Sigmoid colon (tissue), 6 donors: ENCODE measurements at regions not wholly inside any gene's neighbourhood (a gene's known extent, or its start where the extent isn't known, plus 50 kb on each side); places are given as distances from the start of the nearest gene placed in this dataset.

ENCODE experiments used
- DNase-seq: peaks from one replicate; pipeline ENCODE4 v3.0.0-alpha.2; 2019
- H3K27ac ChIP-seq, 4 donors: fragments of 200-600 bp; sonication (generic); one replicate each; pipeline ENCODE4 v1.5.1; 2016 to 2019; ENCODE audit warnings: mild to moderate bottlenecking in 1 of 4
- H3K27me3 ChIP-seq, 3 donors: fragments of 200-600 bp; sonication (generic); one replicate each; pipeline ENCODE4 v1.5.1; 2019; ENCODE audit warnings: mild to moderate bottlenecking in 1 of 3
- H3K36me3 ChIP-seq, 4 donors: fragments of 200-600 bp; sonication (generic); one replicate each; pipeline ENCODE4 v1.5.1; 2016 to 2019
- H3K4me1 ChIP-seq, 4 donors: fragments of 200-600 bp; sonication (generic); one replicate each; pipeline ENCODE4 v1.5.1; 2017 to 2019
- H3K4me3 ChIP-seq, 4 donors: fragments of 200-600 bp; sonication (generic); one replicate each; pipeline ENCODE4 v1.5.1; 2017 to 2019; ENCODE audit warnings: mild to moderate bottlenecking in 2 of 4, moderate library complexity in 1 of 4
- H3K9me3 ChIP-seq, 4 donors: fragments of 200-600 bp in 3 of 4; sonication (generic) in 3 of 4; one replicate each; pipeline versions ENCODE4 v1.5.1 to v1.6.1; 2013 to 2019
- EP300 ChIP-seq, 4 donors: sonication (generic); formaldehyde crosslinking; IDR thresholded peaks; one replicate each; pipeline ENCODE4 v1.6.1; 2017; ENCODE audit warnings: antibody characterized with exemption in 4 of 4
- POLR2A ChIP-seq, 2 donors: fragments of 450-650 bp; IDR thresholded peaks; one replicate each; pipeline ENCODE4 v1.6.1; 2016; ENCODE audit warnings: antibody characterized with exemption in 2 of 2, mild to moderate bottlenecking in 2 of 2, moderate library complexity in 2 of 2
- POLR2AphosphoS5 ChIP-seq, 4 donors: sonication (generic); formaldehyde crosslinking; IDR thresholded peaks; one replicate each; pipeline ENCODE4 v1.6.1; 2017; ENCODE audit warnings: antibody characterized with exemption in 4 of 4
- WGBS, 2 donors: extraction: QIAGEN DNeasy Blood & Tissue Kit; methylation state at CpG; one replicate each; pipeline ENCODE4 v1.1.7; 2013; 5-methylcytosine and 5-hydroxymethylcytosine counted together
- intact Hi-C: fragments of 100-400 bp; cut with DNase I; formaldehyde crosslinking; loops from one replicate; pipeline ENCODE4 v1.15.1; 2023
- TF ChIP-seq, protein P1 (sequence below), 4 experiments: fragments of 450-650 bp in 3 of 4; fragments of 200-600 bp in 1 of 4; IDR thresholded peaks; one replicate each; pipeline ENCODE4 v1.5.1; 2016 to 2019; ENCODE audit warnings: antibody characterized with exemption in 4 of 4, mild to moderate bottlenecking in 3 of 4, moderate library complexity in 2 of 4
- donor health status: healthy with polysubstance abuse.
- donor health status: healthy.

DNA sequence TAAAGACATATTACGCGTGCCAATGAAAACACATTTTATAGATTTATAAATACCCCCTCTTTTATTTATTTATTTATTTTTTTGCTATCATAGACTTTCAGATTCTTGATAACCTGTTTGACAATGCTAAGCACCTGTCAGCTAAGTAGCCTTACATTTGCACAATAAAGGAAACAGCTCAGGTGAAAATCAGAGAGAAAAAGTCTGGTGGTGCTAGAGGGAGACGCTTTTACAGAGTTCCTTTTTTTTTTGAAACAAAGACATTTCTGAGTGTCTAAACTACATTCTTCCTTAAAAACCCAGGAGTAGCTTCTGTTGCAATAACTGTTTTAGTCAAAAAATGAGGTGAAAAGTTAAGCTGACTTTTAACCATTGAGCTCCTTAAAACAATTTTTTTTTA is 1611.6 kb downstream of the NCAM2 start:
- 72 to 81% methylated on average over 3 of the region's 3 CpGs for WGBS, 2 donors
- no peak overlapping the region for H3K4me3 ChIP-seq
- H3K27ac ChIP-seq = no peak overlapping the region
- no peaks in the 10 kb centered on the region for H3K36me3 ChIP-seq
- intact Hi-C loops = no loop called here
- no peaks in the 10 kb centered on the region for H3K9me3 ChIP-seq
- no peak for DNase-seq
- no peak for TF ChIP-seq POLR2AphosphoS5 (IDR thresholded peaks at IDR 0.05)
- TF ChIP-seq, protein P1, sequence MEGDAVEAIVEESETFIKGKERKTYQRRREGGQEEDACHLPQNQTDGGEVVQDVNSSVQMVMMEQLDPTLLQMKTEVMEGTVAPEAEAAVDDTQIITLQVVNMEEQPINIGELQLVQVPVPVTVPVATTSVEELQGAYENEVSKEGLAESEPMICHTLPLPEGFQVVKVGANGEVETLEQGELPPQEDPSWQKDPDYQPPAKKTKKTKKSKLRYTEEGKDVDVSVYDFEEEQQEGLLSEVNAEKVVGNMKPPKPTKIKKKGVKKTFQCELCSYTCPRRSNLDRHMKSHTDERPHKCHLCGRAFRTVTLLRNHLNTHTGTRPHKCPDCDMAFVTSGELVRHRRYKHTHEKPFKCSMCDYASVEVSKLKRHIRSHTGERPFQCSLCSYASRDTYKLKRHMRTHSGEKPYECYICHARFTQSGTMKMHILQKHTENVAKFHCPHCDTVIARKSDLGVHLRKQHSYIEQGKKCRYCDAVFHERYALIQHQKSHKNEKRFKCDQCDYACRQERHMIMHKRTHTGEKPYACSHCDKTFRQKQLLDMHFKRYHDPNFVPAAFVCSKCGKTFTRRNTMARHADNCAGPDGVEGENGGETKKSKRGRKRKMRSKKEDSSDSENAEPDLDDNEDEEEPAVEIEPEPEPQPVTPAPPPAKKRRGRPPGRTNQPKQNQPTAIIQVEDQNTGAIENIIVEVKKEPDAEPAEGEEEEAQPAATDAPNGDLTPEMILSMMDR (IDR thresholded peaks at IDR 0.05) = no peak
- no peak for TF ChIP-seq POLR2A (IDR thresholded peaks at IDR 0.05)
- no peak for TF ChIP-seq EP300 (IDR thresholded peaks at IDR 0.05)
- H3K27me3 ChIP-seq = no peaks in the 10 kb centered on the region
- H3K4me1 ChIP-seq = no peaks in the 10 kb centered on the region

DNA sequence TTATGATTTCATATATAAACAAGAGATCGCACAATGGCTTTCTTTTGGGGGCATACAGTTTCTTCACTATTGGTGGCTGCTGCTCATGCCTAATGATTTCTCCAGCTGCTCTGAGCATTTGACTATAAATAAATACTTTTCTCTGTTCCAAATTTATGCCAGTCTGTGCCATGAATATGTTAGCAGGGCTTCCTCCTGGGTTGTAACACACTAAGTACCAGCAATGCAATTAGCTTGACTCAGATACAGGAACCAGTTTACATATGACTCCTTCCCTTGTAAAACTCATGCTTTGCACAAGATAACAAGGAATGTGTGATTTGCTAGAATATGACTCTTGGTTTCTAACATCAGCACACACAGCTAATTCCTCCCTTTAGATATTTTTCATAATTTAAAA is 1629.7 kb downstream of the NCAM2 start:
- Histone ChIP-seq H3K27ac (no peak overlapping the region), H3K27me3 (no peaks in the 10 kb centered on the region), H3K36me3 (no peaks in the 10 kb centered on the region), H3K9me3 (no peaks in the 10 kb centered on the region), H3K4me1 (no peaks in the 10 kb centered on the region), H3K4me3 (no peak overlapping the region)
- WGBS, 2 donors = 91 to 95% methylated on average over 1 of the region's 1 CpG
- intact Hi-C loops = no loop called here
- TF ChIP-seq POLR2AphosphoS5 (IDR thresholded peaks at IDR 0.05) (no peak), POLR2A (IDR thresholded peaks at IDR 0.05) (no peak), EP300 (IDR thresholded peaks at IDR 0.05) (no peak)
- TF ChIP-seq, protein P1 (IDR thresholded peaks at IDR 0.05) = no peak
- no peak for DNase-seq

DNA sequence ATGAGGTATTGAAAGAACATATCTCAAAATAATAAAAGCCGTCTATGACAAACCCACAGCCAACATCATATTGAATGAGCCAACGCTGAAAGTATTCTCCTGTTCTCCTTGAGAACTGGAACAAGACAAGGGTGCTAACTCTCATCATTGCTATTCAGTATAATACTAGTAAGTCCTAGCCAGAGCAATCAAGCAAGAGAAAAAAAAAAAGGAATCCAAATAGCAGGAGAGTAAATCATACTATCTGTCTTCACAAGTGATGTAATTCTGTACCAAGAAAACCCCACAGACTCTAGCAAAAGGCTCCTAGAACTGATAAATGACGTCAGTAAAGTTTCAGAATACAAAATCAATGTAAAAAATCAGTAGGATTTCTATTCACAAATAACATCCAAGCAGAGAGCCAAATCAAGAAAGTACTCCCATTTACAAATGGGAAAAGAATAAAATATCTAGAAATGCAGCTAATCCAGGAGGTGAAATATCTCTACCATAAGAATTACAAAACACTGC is 1632.8 kb downstream of the NCAM2 start:
- intact Hi-C loops = no loop called here
- H3K4me3 ChIP-seq = no peak overlapping the region
- 79 to 92% methylated on average over 3 of the region's 3 CpGs for WGBS, 2 donors
- H3K27me3 ChIP-seq = no peaks in the 10 kb centered on the region
- H3K36me3 ChIP-seq = no peaks in the 10 kb centered on the region
- H3K9me3 ChIP-seq = no peaks in the 10 kb centered on the region
- no peak for DNase-seq
- no peaks in the 10 kb centered on the region for H3K4me1 ChIP-seq
- TF ChIP-seq, protein P1 (IDR thresholded peaks at IDR 0.05) = no peak
- no peak for TF ChIP-seq POLR2AphosphoS5 (IDR thresholded peaks at IDR 0.05)
- TF ChIP-seq EP300 (IDR thresholded peaks at IDR 0.05) = no peak
- TF ChIP-seq POLR2A (IDR thresholded peaks at IDR 0.05) = no peak
- H3K27ac ChIP-seq = no peak overlapping the region

DNA sequence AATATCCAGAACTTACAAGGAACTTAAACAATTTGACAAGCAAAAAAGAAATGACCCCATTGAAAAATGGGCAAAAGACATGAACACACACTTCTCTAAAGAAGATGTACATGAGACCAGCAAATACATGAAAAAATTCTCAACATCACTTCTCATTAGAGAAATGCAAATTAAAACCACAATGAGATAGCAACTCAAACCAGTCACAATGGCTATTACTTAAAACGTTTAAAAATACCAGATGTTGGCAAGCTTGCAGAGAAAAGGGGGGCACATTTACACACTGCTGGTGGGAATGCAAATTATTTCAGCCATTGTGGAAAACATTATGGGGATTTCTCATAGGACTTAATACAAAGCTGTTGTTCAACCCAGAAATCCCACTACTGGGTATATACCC is 1634.0 kb downstream of the NCAM2 start:
- intact Hi-C loops = no loop called here
- Histone ChIP-seq H3K4me1 (no peaks in the 10 kb centered on the region), H3K9me3 (no peaks in the 10 kb centered on the region), H3K27ac (no peak overlapping the region), H3K36me3 (no peaks in the 10 kb centered on the region), H3K27me3 (no peaks in the 10 kb centered on the region), H3K4me3 (no peak overlapping the region)
- no peak for DNase-seq
- TF ChIP-seq POLR2A (IDR thresholded peaks at IDR 0.05) (no peak), EP300 (IDR thresholded peaks at IDR 0.05) (no peak), POLR2AphosphoS5 (IDR thresholded peaks at IDR 0.05) (no peak)
- TF ChIP-seq, protein P1 (IDR thresholded peaks at IDR 0.05) = no peak
- 40 to 55% methylated on average over 1 of the region's 1 CpG for WGBS, 2 donors

DNA sequence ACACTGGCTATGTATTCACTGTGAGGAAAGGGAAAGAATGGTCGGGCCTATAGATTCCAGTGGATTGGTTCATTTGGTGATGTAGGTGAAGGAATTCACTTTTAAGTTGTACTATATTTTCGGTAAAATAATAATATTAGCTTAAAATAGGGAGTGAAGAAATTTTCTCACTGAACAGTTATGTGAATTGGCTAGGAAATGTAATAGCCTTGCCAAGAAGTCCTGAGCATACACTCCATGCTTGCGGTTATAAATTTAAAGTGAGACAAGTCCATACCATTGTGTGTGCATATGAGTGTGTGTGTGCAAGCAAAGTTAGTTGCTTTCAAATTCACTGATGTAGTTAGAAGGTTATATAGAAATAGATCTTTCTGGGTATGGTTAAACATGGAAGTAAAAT is 1651.0 kb downstream of the NCAM2 start:
- 87 to 89% methylated on average over 3 of the region's 3 CpGs for WGBS, 2 donors
- TF ChIP-seq EP300 (IDR thresholded peaks at IDR 0.05) (no peak), POLR2AphosphoS5 (IDR thresholded peaks at IDR 0.05) (no peak)
- Histone ChIP-seq H3K27me3 (no peaks in the 10 kb centered on the region), H3K9me3 (no peaks in the 10 kb centered on the region), H3K36me3 (no peaks in the 10 kb centered on the region), H3K4me1 (no peaks in the 10 kb centered on the region), H3K27ac (no peak overlapping the region), H3K4me3 (no peak overlapping the region)
- intact Hi-C loops = no loop called here
- no peak for DNase-seq
